ENCODE measurements at regions not wholly inside any gene's neighbourhood (a gene's known extent, or its start where the extent isn't known, plus 50 kb on each side); places are given as distances from the start of the nearest gene placed in this dataset.

GRCh38 chr22:27389727-27390075, 411.9 kb downstream of the MN1 start:
- DNase-seq (ENCODE audit: low spot score) = no peak

GRCh38 chr22:27391092-27391770, 410.3 kb downstream of the MN1 start:
- DNase-seq (ENCODE audit: low spot score) = no peak

GRCh38 chr22:27393371-27393770, 408.2 kb downstream of the MN1 start:
- no peak for DNase-seq (ENCODE audit: low spot score)

- DNase-seq (ENCODE audit: low spot score) = no peak
Measured at GRCh38 chr22:27394806-27395404, 406.7 kb downstream of the MN1 start.

GRCh38 chr22:27397036-27397953, 404.3 kb downstream of the MN1 start:
- no peak for DNase-seq (ENCODE audit: low spot score)

GRCh38 chr22:27397954-27398342, 403.6 kb downstream of the MN1 start:
- no peak for DNase-seq (ENCODE audit: low spot score)

- DNase-seq (ENCODE audit: low spot score) = no peak
Measured at GRCh38 chr22:27399161-27399560, 402.4 kb downstream of the MN1 start.

GRCh38 chr22:27400811-27401210, 400.7 kb downstream of the MN1 start:
- no peak for DNase-seq (ENCODE audit: low spot score)

GRCh38 chr22:27401321-27401720, 400.2 kb downstream of the MN1 start:
- no peak for DNase-seq (ENCODE audit: low spot score)

- no peak for DNase-seq (ENCODE audit: low spot score)
Measured at GRCh38 chr22:27404441-27404840, 397.1 kb downstream of the MN1 start.

GRCh38 chr22:27405672-27406388, 395.7 kb downstream of the MN1 start:
- DNase-seq (ENCODE audit: low spot score) = no peak

GRCh38 chr22:27406389-27406861, 395.1 kb downstream of the MN1 start:
- no peak for DNase-seq (ENCODE audit: low spot score)

- no peak for DNase-seq (ENCODE audit: low spot score)
Measured at GRCh38 chr22:27407369-27407985, 394.1 kb downstream of the MN1 start.

- DNase-seq (ENCODE audit: low spot score) = no peak
Measured at GRCh38 chr22:27408068-27408467, 393.5 kb downstream of the MN1 start.

GRCh38 chr22:27409299-27409698, 392.3 kb downstream of the MN1 start:
- DNase-seq (ENCODE audit: low spot score) = no peak

GRCh38 chr22:27412866-27413445, 388.6 kb downstream of the MN1 start:
- DNase-seq (ENCODE audit: low spot score) = no peak

GRCh38 chr22:27413702-27414101, 387.9 kb downstream of the MN1 start:
- DNase-seq (ENCODE audit: low spot score) = no peak

GRCh38 chr22:27416511-27417420, 384.8 kb downstream of the MN1 start:
- no peak for DNase-seq (ENCODE audit: low spot score)

- DNase-seq (ENCODE audit: low spot score) = no peak
Measured at GRCh38 chr22:27417421-27417814, 384.1 kb downstream of the MN1 start.

GRCh38 chr22:27418261-27418660, 383.3 kb downstream of the MN1 start:
- no peak for DNase-seq (ENCODE audit: low spot score)
